ENCODE measurements at regions not wholly inside any gene's neighbourhood (a gene's known extent, or its start where the extent isn't known, plus 50 kb on each side); places are given as distances from the start of the nearest gene placed in this dataset.

DNA sequence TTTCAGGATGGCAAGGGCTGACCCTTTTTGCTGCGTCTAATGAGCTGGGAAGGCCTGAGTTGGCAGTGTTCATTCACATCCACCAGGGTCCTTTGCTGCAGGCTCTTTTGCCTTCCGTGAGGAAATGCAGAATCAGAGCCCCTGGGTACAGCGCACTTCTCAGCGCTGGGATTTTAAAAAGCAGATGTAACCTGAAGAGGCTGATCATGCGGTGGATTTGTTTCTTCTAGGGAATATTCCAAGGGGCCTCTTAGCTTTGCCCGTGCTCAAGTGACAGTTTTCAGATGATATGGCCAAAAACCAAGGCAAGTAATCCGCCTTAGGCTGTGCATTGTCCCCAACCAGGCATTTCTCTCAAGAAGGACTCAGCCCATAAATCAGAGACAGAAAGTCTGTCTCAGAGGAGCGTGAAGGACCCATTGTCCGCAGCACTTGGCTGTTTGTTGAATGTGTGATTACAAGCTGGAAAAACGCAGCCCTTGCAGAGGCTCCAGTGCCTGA is 237.6 kb downstream of the PTPRC start:
- H3K27ac ChIP-seq = no peak overlapping the region
- TF ChIP-seq EP300 (IDR thresholded peaks at IDR 0.05) (no peak), POLR2A (IDR thresholded peaks at IDR 0.05) (no peak), POLR2AphosphoS5 (IDR thresholded peaks at IDR 0.05) (no peak)
- TF ChIP-seq, protein P1, sequence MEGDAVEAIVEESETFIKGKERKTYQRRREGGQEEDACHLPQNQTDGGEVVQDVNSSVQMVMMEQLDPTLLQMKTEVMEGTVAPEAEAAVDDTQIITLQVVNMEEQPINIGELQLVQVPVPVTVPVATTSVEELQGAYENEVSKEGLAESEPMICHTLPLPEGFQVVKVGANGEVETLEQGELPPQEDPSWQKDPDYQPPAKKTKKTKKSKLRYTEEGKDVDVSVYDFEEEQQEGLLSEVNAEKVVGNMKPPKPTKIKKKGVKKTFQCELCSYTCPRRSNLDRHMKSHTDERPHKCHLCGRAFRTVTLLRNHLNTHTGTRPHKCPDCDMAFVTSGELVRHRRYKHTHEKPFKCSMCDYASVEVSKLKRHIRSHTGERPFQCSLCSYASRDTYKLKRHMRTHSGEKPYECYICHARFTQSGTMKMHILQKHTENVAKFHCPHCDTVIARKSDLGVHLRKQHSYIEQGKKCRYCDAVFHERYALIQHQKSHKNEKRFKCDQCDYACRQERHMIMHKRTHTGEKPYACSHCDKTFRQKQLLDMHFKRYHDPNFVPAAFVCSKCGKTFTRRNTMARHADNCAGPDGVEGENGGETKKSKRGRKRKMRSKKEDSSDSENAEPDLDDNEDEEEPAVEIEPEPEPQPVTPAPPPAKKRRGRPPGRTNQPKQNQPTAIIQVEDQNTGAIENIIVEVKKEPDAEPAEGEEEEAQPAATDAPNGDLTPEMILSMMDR (IDR thresholded peaks at IDR 0.05) = no peak
- no peak overlapping the region for H3K4me3 ChIP-seq
- no peaks in the 10 kb centered on the region for H3K9me3 ChIP-seq
- no peaks in the 10 kb centered on the region for H3K4me1 ChIP-seq
- DNase-seq (ENCODE audit: low spot score in 2 of 2) = no peak
- no peaks in the 10 kb centered on the region for H3K27me3 ChIP-seq
- 81% methylated on average over 10 of the region's 10 CpGs for WGBS
- no peaks in the 10 kb centered on the region for H3K36me3 ChIP-seq

- H3K4me1 ChIP-seq = no peaks in the 10 kb centered on the region
- no peaks in the 10 kb centered on the region for H3K9me3 ChIP-seq
- WGBS = 94% methylated on average over 2 of the region's 2 CpGs
- no peaks in the 10 kb centered on the region for H3K27me3 ChIP-seq
- no peak overlapping the region for H3K27ac ChIP-seq
- H3K36me3 ChIP-seq = no peaks in the 10 kb centered on the region
- H3K4me3 ChIP-seq = no peak overlapping the region
- no peak for DNase-seq (ENCODE audit: low spot score in 2 of 2)
- TF ChIP-seq POLR2A (IDR thresholded peaks at IDR 0.05) (no peak), POLR2AphosphoS5 (IDR thresholded peaks at IDR 0.05) (no peak), EP300 (IDR thresholded peaks at IDR 0.05) (no peak)
- TF ChIP-seq, protein P1 (IDR thresholded peaks at IDR 0.05) = no peak
These were observed 239.7 kb downstream of the PTPRC start for GRCh38 chr1:198878566-198878965.

- H3K9me3 ChIP-seq = no peaks in the 10 kb centered on the region
- no peak overlapping the region for H3K27ac ChIP-seq
- H3K27me3 ChIP-seq = no peaks in the 10 kb centered on the region
- DNase-seq (ENCODE audit: low spot score in 2 of 2) = no peak
- TF ChIP-seq POLR2AphosphoS5 (IDR thresholded peaks at IDR 0.05) = no peak
- no peak for TF ChIP-seq POLR2A (IDR thresholded peaks at IDR 0.05)
- TF ChIP-seq EP300 (IDR thresholded peaks at IDR 0.05) = no peak
- TF ChIP-seq, protein P1 (IDR thresholded peaks at IDR 0.05) = no peak
- WGBS = 86% methylated on average over 5 of the region's 5 CpGs
- no peak overlapping the region for H3K4me3 ChIP-seq
- H3K4me1 ChIP-seq = no peaks in the 10 kb centered on the region
- no peaks in the 10 kb centered on the region for H3K36me3 ChIP-seq
These were observed 241.0 kb downstream of the PTPRC start for GRCh38 chr1:198879711-198880306.

GRCh38 chr1:198880397-198880796 is 241.6 kb downstream of the PTPRC start:
- H3K36me3 ChIP-seq = no peaks in the 10 kb centered on the region
- 92% methylated on average over 2 of the region's 2 CpGs for WGBS
- no peaks in the 10 kb centered on the region for H3K4me1 ChIP-seq
- TF ChIP-seq, protein P1 (IDR thresholded peaks at IDR 0.05) = no peak
- TF ChIP-seq EP300 (IDR thresholded peaks at IDR 0.05) = no peak
- no peaks in the 10 kb centered on the region for H3K27me3 ChIP-seq
- H3K4me3 ChIP-seq = no peak overlapping the region
- H3K9me3 ChIP-seq = no peaks in the 10 kb centered on the region
- H3K27ac ChIP-seq = no peak overlapping the region
- no peak for DNase-seq (ENCODE audit: low spot score in 2 of 2)

DNA sequence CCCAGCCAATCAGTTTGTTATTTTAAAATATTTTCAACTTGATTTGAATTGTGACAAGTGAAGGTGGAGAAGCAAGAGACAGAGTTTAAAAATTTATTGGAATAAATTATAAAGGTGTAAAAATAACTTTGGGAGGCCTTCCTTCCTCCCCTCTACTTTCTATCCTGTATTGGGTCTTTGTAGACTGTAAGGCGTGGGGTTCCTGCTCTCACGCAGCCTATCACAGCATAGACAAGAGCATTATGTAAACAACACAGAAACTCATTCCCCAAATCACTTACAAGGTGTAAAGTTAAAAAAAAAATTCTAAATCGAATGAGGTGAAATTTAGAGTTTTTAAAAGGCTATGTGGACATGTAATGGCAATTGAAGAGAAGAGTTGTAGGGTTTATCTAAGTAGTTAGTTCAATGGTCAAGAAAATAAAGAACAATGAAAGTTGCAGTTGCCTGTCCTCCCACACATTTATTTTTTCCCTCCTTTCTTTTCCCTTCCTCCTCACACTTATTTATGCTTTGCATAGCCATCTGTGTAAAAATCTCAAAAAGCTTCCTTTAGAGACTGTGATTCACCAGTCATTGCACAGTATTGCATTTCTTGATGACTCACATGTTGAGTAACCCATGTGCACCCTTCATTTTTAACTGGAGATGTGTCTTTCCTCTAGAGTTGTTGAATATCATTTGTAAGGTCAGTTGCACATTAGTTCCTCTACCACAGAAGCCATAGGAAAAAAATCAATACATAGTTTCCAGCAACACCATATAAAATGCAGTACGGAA is 242.2 kb downstream of the PTPRC start:
- Histone ChIP-seq H3K4me3 (no peak overlapping the region), H3K36me3 (no peaks in the 10 kb centered on the region), H3K9me3 (no peaks in the 10 kb centered on the region), H3K27ac (no peak overlapping the region), H3K4me1 (no peaks in the 10 kb centered on the region), H3K27me3 (no peaks in the 10 kb centered on the region)
- TF ChIP-seq, protein P1 (IDR thresholded peaks at IDR 0.05) = no peak
- no peak for TF ChIP-seq POLR2A (IDR thresholded peaks at IDR 0.05)
- WGBS = 88% methylated on average over 4 of the region's 4 CpGs
- no peak for DNase-seq (ENCODE audit: low spot score in 2 of 2)

All from suprapubic skin (tissue), 4 donors.